Iris pigment epithelial cell (primary cell): ENCODE measurements at regions not wholly inside any gene's neighbourhood (a gene's known extent, or its start where the extent isn't known, plus 50 kb on each side); places are given as distances from the start of the nearest gene placed in this dataset.
"Not testable (repeated sequence)": the region's sequence is repeated elsewhere in the genome, so short reads cannot be mapped to it uniquely, and the experiment has no call there.

Source experiments
- DNase-seq: peaks from one replicate; pipeline ENCODE4 v3.0.0-alpha.2; 2011; ENCODE audit warnings: low read depth

DNA sequence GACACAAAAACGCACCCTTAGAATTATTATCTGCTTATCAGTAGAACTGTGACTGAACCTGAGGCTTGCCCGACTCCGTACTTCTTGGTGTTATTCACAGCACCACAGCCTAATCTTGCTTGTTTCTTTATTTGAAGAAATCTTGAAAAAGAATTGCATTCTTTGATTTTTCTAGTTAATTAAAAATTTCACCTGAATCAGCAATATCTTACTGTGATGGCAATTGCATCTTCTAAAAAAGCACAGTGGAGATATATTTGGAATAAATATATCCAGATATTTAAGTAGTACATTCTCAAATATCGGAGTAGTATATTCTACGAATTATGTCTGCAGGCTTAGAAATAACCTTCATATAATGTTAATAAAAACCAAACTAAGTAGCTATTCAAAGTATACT is 90.1 kb upstream of the LYSMD4 start:
- DNase-seq = no peak

GRCh38 chr15:99819981-99820718 is 86.9 kb upstream of the LYSMD4 start:
- no peak for DNase-seq

- DNase-seq = no peak
Measured at GRCh38 chr15:99818872-99819271, 85.6 kb upstream of the LYSMD4 start.

DNA sequence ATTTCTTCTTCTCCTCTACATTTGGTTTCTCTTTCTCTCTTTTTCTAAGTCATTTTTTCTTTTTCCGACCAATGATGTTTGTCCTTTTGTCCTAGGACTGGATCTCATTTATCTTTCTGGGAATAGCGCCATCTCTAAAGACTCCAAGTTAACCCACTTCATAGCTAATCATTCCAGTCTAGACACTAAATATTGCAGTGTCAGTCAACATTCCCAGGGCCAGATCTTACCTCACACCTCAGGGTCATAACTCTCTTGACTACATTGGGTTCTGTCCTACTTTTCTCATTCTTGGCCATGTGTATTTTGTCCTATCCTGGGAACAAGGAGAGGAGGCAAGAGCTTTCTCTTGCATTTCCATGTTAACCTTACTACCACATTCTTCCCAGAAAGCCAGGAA is 83.6 kb upstream of the LYSMD4 start:
- not testable (repeated sequence) for DNase-seq

- not testable (repeated sequence) for DNase-seq
Measured at GRCh38 chr15:99810663-99811062, 77.4 kb upstream of the LYSMD4 start.

DNA sequence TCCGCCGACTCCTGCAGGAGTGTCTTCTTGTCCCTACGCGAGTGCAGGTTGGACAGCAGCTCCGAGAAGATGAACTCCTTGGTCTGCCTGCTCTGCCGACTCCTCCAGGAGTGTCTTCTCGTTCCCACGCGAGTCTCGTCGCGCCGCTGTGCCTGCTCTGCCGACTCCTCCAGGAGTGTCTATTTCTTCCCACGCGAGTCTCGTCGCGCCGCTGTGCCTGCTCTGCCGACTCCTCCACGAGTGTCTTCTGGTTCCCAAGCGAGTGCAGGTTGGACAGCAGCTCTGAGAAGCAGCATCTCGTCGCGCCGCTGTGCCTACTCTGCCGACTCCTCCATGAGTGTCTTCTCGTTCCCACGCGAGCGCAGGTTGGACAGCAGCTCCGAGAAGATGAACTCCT is 66.6 kb upstream of the LYSMD4 start:
- not testable (repeated sequence) for DNase-seq

GRCh38 chr15:99799182-99799853 is 66.1 kb upstream of the LYSMD4 start:
- DNase-seq = not testable (repeated sequence)

DNA sequence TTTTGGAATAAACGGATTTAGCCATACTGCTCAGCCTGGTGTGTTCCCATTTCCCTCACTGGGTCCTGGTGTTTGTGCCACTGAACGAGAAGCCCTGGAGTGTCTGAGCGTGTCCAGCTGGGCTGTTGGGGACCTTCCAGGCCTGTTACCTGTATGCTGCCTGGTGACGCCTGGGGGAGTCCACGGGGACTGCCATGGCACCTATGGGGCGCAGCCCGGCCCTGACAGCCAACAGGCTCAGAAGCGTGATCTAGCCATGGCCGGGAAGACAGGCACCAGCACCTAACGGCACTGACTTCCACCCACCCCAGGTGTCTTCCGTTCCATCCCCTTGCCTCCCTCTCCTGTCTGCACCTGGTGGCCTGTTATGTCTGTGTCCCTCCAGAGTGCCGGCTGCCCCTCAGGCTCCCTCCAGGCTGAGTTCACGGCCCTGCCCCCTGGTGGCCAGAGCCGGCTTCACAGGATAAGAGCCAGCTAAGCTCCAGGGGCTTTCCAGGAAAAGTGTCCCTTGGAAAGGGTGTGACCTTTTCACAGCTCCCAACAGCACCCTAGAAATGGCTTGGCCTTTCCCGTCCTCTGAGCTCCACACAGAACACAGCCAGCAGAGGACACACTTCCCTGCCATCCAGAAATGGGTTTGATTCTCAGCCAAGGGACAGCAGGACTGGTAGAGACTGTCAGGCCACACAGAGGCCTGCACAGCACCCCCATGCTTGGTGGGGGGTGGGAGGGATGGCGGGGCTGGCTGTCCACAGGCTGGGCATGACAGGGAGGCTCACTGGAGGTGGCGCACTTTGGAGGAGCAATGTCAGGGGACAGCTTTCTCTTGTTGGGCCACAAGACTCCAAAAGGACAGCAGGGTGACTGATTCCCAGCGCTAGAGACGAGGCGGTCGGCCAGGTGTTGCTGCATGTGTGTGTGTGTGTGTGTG is 64.0 kb upstream of the LYSMD4 start:
- not testable (repeated sequence) for DNase-seq

- not testable (repeated sequence) for DNase-seq
Measured at GRCh38 chr15:99791881-99792807, 58.9 kb upstream of the LYSMD4 start.

DNA sequence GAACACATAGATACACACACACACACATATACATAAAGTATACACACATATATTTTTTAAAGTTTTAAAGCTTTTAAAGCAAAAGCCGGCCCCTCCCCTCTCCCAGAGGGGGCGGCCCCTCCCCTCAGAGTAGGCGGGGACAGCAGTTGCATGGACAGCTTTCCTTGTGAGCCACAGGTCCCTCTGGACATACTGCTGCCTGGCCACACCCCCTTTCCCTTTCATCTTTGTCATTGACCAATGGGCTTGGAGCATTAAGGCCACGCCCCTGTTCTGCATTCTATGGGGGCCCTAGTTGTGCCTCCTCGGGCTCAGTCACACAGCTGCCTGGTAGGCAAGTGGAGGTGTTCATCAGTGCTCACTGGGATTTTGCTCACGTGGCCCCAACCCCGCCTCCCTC is 57.5 kb upstream of the LYSMD4 start:
- not testable (repeated sequence) for DNase-seq

- no peak for DNase-seq
Measured at GRCh38 chr15:99788156-99788555, 54.9 kb upstream of the LYSMD4 start.

GRCh38 chr15:99784800-99785199 is 51.6 kb upstream of the LYSMD4 start:
- not testable (repeated sequence) for DNase-seq

DNA sequence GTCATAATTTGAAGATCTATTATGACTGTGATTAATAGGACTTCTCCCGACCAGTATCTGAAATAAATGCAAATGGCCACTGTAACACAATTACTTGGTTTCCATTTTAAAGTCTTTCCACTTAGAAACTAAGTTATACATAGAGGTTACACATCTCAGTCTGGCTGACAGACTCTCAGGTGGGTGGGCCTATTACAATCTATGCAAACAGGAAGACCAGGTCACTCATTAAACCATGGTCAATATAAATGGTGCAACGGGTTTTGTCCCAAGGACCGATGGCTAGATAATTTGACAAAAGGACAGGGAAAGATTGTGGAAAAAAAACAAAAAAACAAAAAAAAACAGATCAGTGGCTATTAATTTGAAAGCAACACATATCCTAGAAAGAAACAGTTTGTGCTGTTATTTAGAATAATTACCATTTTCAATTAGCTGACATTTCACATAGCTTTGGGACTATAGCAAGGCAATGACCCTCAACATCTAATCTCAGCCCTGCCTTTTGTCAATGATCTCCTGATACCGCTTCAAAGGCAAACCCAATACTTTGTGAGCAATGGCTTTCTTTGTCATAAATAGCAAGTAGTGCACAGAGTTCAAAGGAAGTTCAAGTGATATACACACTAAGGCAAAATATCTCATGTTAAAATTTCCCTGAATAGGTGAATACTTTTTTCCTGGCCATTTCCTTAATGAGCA is 50.8 kb upstream of the LYSMD4 start:
- DNase-seq = not testable (repeated sequence)
